Activated CD8-positive, alpha-beta memory T cell treated with anti-CD3 and anti-CD28 coated beads for 48 hours (primary cell): ENCODE measurements at regions not wholly inside any gene's neighbourhood (a gene's known extent, or its start where the extent isn't known, plus 50 kb on each side); places are given as distances from the start of the nearest gene placed in this dataset.

Experiments used
- DNase-seq, 3 experiments: peaks; one replicate each; pipeline ENCODE4 v3.0.0-alpha.2; 2020; ENCODE audit warnings: low read depth in 2 of 3, low spot score in 2 of 3

GRCh38 chr10:130954326-130954905 is 357.1 kb downstream of the TCERG1L start:
- DNase-seq, result no peak

- DNase-seq, result no peak
These were observed 355.3 kb downstream of the TCERG1L start for GRCh38 chr10:130956251-130956650.

GRCh38 chr10:130957423-130957822 is 354.1 kb downstream of the TCERG1L start:
- no peak for DNase-seq

- DNase-seq, result no peak
These were observed 353.5 kb downstream of the TCERG1L start for GRCh38 chr10:130958003-130958402.

- DNase-seq, result no peak
These were observed 352.4 kb downstream of the TCERG1L start for GRCh38 chr10:130958981-130959751.

GRCh38 chr10:130959752-130960195 is 351.7 kb downstream of the TCERG1L start:
- DNase-seq, result no peak

- no peak for DNase-seq
These were observed 351.0 kb downstream of the TCERG1L start for GRCh38 chr10:130960531-130960930.

- no peak for DNase-seq
These were observed 349.8 kb downstream of the TCERG1L start for GRCh38 chr10:130961506-130962239.

- no peak for DNase-seq
These were observed 349.1 kb downstream of the TCERG1L start for GRCh38 chr10:130962240-130963051.

GRCh38 chr10:130963052-130963393 is 348.5 kb downstream of the TCERG1L start:
- DNase-seq, result no peak

- no peak for DNase-seq
These were observed 347.6 kb downstream of the TCERG1L start for GRCh38 chr10:130963786-130964522.

- DNase-seq, result no peak
These were observed 346.8 kb downstream of the TCERG1L start for GRCh38 chr10:130964771-130965170.

- DNase-seq, result no peak
These were observed 344.4 kb downstream of the TCERG1L start for GRCh38 chr10:130967161-130967560.

- DNase-seq, result no peak
These were observed 343.7 kb downstream of the TCERG1L start for GRCh38 chr10:130967784-130968183.

GRCh38 chr10:130968511-130968910 is 343.0 kb downstream of the TCERG1L start:
- no peak for DNase-seq

GRCh38 chr10:130968964-130969363 is 342.6 kb downstream of the TCERG1L start:
- no peak for DNase-seq

GRCh38 chr10:130969700-130970099 is 341.8 kb downstream of the TCERG1L start:
- DNase-seq, result no peak

GRCh38 chr10:130970341-130971122 is 341.0 kb downstream of the TCERG1L start:
- DNase-seq, result no peak

GRCh38 chr10:130971123-130971435 is 340.4 kb downstream of the TCERG1L start:
- no peak for DNase-seq
